ENCODE measurements at regions not wholly inside any gene's neighbourhood (a gene's known extent, or its start where the extent isn't known, plus 50 kb on each side); places are given as distances from the start of the nearest gene placed in this dataset.

GRCh38 chr3:15851735-15852134, 54.0 kb upstream of the ANKRD28 start:
- H3K27me3 ChIP-seq (ENCODE audit: control insufficient read depth in 2 of 2, insufficient read depth in 2 of 2, low read length in 2 of 2) = no peaks in the 10 kb centered on the region
- no peak overlapping the region for H3K27ac ChIP-seq (ENCODE audit: insufficient read depth, low read depth, low read length)
- H3K9ac ChIP-seq (replicated peaks; ENCODE audit: extremely low read depth, insufficient read depth, low read length) = no peak overlapping the region
- TF ChIP-seq JUN (IDR thresholded peaks at IDR 0.05; ENCODE audit: borderline replicate concordance, insufficient read depth, insufficient read length, low read depth) (no peak), GATA2 (IDR thresholded peaks at IDR 0.05; ENCODE audit: insufficient read depth, insufficient read length, low read depth, low read length) (no peak), POLR2AphosphoS5 (IDR thresholded peaks at IDR 0.05; ENCODE audit: insufficient read depth, low read depth, low read length) (no peak), EZH2 (IDR thresholded peaks at IDR 0.05; ENCODE audit: borderline replicate concordance, low read depth, low read length, severe bottlenecking) (no peak), MAX (IDR thresholded peaks at IDR 0.05; ENCODE audit: insufficient read depth, insufficient read length) (no peak), FOS (IDR thresholded peaks at IDR 0.05; ENCODE audit: borderline replicate concordance, insufficient read depth, low read length) (no peak), CTCF (IDR thresholded peaks at IDR 0.05; ENCODE audit: extremely low read depth in 1 of 2, insufficient read depth in 1 of 2, low read depth in 1 of 2, low read length in 2 of 2) (no peak), MYC (IDR thresholded peaks at IDR 0.05; ENCODE audit: low read depth, low read length) (no peak), POLR2A (IDR thresholded peaks at IDR 0.05; ENCODE audit: low read depth, low read length) (no peak)
- CTCF ChIA-PET = no interaction called here
- H3K4me3 ChIP-seq (replicated peaks in 1 of 3; ENCODE audit: insufficient read depth in 1 of 3, low read depth in 1 of 3, low read length in 3 of 3) = no peak overlapping the region
- H3K9me3 ChIP-seq (replicated peaks; ENCODE audit: control insufficient read depth, insufficient read depth, low read length) = no peaks in the 10 kb centered on the region
- no peaks in the 10 kb centered on the region for H3K9me1 ChIP-seq (replicated peaks; ENCODE audit: control insufficient read depth, extremely low read depth, insufficient read depth, low read length)
- no TSS peak for BruUV-seq (replicated peaks)
- POLR2A ChIA-PET = no interaction called here
- H3K4me1 ChIP-seq (ENCODE audit: control insufficient read depth, extremely low read depth, insufficient read depth, low read length) = no peaks in the 10 kb centered on the region
- FAIRE-seq (no peak), DNase-seq (ENCODE audit: low read depth, low spot score) (no peak)
- dilution Hi-C loops (cut with MboI; ENCODE audit: extremely low pct_ligation_motif_present, low sequenced_read_pairs) (no loop called here), intact Hi-C loops (cut with micrococcal nuclease) (no loop called here)
- no peak overlapping the region for H3K4me2 ChIP-seq (ENCODE audit: insufficient read depth, low read length)
- H3K79me2 ChIP-seq (ENCODE audit: control insufficient read depth, insufficient read depth, low read length) = peaks cover 10% of the 10 kb centered on the region
- H3K36me3 ChIP-seq (ENCODE audit: control insufficient read depth in 2 of 2, extremely low read depth in 1 of 2, insufficient read depth in 2 of 2, low read length in 2 of 2) = no peaks in the 10 kb centered on the region
- H4K20me1 ChIP-seq (replicated peaks; ENCODE audit: control insufficient read depth, extremely low read depth, insufficient read depth, low read length) = no peaks in the 10 kb centered on the region
- no peak overlapping the region for H2AFZ ChIP-seq (ENCODE audit: low read depth, low read length)

Measured in endothelial cell of umbilical vein (primary cell).